K562 (cell line): ENCODE measurements at regions not wholly inside any gene's neighbourhood (a gene's known extent, or its start where the extent isn't known, plus 50 kb on each side); places are given as distances from the start of the nearest gene placed in this dataset.

Experiments
- BHLHE40 ChIP-seq: IDR thresholded peaks from 2 replicates; pipeline ENCODE4 v1.6.1; 2011; ENCODE audit warnings: low read length, improper control_type of control experiment
- BRF2 ChIP-seq: IDR thresholded peaks from 3 replicates; pipeline ENCODE4 v1.6.1; 2011; ENCODE audit warnings: borderline replicate concordance, mild to moderate bottlenecking; ENCODE audit not compliant: insufficient read length, insufficient read depth
- DACH1 ChIP-seq: fragments of 450-650 bp; IDR thresholded peaks from 2 replicates; pipeline ENCODE4 v1.6.1; 2018; ENCODE audit not compliant: partially characterized antibody
- DPF2 ChIP-seq: fragments of 450-650 bp; IDR thresholded peaks from 2 replicates; pipeline ENCODE4 v1.6.1; 2016
- MED1 ChIP-seq: sonication (generic); formaldehyde crosslinking; IDR thresholded peaks from 2 replicates; pipeline ENCODE4 v1.8.1; 2023; ENCODE audit warnings: missing genetic modification reagents, borderline replicate concordance
- NFRKB ChIP-seq: fragments of 450-650 bp; IDR thresholded peaks from 2 replicates; pipeline ENCODE4 v1.6.1; 2016; ENCODE audit warnings: low read depth
- NUFIP1 ChIP-seq: fragments of 450-650 bp; IDR thresholded peaks from 2 replicates; pipeline ENCODE4 v1.6.1; 2018; ENCODE audit not compliant: partially characterized antibody
- POLR3G ChIP-seq: IDR thresholded peaks from 2 replicates; pipeline ENCODE4 v1.6.1; 2011; ENCODE audit not compliant: insufficient read length, insufficient replicate concordance; ENCODE audit errors: extremely low read depth
- PRPF4 ChIP-seq: fragments of 200-400 bp; formaldehyde crosslinking; IDR thresholded peaks from one replicate; pipeline ENCODE4 v1.6.1; 2017; ENCODE audit warnings: low read length, low read depth, mild to moderate bottlenecking; ENCODE audit not compliant: insufficient read depth, poor library complexity, severe bottlenecking
- SMAD3 ChIP-seq: fragments of 450-650 bp; formaldehyde crosslinking; conservative IDR thresholded peaks from 2 replicates; pipeline ENCODE4 v1.4.0; 2020; ENCODE audit warnings: mild to moderate bottlenecking
- U2AF2 ChIP-seq: fragments of 200-400 bp; formaldehyde crosslinking; optimal IDR thresholded peaks from 2 replicates; pipeline ENCODE3; 2017; ENCODE audit warnings: low read depth, mild to moderate bottlenecking, low read length
- ZC3H8 ChIP-seq: fragments of 450-650 bp; IDR thresholded peaks from 2 replicates; pipeline ENCODE4 v1.6.1; 2017
- ZNF175 ChIP-seq: fragments of 200-800 bp; sonication (Bioruptor generic); IDR thresholded peaks from 2 replicates; pipeline ENCODE4 v1.6.1; 2016; ENCODE audit warnings: low read depth, mild to moderate bottlenecking, missing genetic modification characterization, missing compliant biosample characterization
- ZNF318 ChIP-seq, 2 experiments: fragments of 450-650 bp; IDR thresholded peaks; 2 replicates each; pipeline ENCODE4 v1.6.1; 2016; ENCODE audit warnings: mild to moderate bottlenecking in 2 of 2, borderline replicate concordance in 1 of 2, low read depth in 1 of 2, moderate library complexity in 1 of 2
- TF ChIP-seq, protein P1 (sequence below): fragments of 250-450 bp; sonication (Bioruptor Pico); IDR thresholded peaks from 2 replicates; pipeline ENCODE4 v1.5.0; 2021; ENCODE audit warnings: mild to moderate bottlenecking, moderate library complexity

DNA sequence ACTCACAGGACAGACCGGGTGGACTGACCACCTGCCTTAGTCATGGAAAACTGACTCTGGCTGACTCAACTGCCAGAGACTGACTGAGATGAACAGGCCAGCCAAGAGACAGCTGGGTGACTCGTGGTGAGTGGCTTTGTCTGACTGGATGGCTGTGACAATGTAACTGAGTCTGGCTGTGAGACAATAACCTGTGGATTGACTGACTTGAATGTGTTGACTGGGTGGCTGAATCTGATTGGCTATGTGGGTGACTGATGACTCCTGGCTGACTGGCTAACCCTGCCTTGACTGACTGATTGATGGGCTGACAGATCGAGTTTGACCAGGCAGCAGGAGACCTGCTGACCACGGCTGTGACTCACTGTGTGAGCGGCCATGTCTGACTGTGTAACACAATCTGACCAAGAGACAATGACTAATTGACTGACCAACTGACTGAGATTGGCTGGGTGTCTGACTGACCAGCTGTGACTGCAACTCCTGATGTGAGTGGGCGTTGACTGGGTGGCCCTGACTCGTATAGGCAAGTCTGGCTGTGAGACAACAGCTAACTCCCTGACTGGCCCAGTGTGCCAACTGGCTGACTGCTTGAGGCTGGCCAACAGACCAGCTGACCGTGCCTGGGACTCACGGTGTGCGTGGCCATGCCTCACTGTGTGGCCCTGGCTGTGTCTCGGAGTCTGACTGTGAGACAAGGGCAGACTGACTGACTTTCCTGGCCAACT lies 509.1 kb downstream of the SHQ1 start (continued):
- TF ChIP-seq, protein P1, sequence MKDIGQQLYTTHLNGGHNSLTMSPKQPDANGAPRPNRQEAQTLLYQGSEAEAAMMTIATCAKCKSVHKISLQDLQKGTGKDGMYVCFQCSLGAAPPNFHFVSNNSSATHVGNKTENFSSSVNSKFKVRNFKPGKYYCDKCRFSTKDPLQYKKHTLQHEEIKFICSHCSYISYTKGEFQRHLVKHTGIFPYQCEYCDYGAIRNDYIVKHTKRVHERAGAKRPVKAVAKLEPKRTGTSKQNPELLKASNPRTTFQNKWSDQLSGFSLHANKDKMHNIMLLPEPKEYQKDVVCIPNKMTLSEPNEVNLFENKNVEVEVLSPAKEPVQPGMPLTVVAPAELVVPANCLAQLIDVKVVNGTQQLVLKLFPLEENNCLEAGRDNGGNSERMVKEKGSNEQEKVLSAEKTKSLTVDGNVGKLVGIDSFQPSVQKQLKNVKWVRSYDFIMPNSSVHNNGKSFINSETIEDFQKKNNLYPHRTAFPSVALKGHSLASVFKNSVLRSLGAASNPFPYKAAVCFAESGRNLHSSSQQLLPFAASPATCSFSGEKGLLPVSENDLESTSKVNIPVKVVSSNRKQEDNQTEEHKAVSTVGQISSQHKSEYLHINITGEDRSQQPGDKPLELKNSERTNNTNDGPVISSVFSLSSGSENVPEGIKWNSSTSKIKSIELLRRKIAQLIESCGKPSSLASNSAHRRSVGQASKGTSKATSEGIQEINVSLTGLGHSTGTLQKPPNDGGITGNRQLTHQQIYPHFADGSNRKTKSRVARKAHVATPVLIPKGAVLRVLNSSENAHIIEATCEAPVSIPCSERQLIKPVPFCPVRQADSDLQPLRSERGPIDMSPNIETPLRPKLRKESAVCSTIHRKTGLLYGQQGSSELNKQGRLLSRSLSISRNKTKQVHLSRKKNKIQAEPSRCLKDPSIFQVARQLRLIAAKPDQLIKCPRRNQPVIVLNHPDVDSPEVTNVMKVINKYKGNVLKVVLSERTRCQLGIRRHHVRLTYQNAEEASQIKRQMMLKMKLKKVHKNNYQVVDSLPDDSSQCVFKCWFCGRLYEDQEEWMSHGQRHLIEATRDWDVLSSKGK (CRISPR knock-in tag) = no peak
- no peak for TF ChIP-seq U2AF2
- TF ChIP-seq PRPF4 = no peak
- no peak for TF ChIP-seq POLR3G
- peak in 1 of 2 experiments; percentile 60; a peak in 2 of 4 replicates for TF ChIP-seq ZNF318 (IDR thresholded peaks at IDR 0.05; ENCODE audit: borderline replicate concordance in 1 of 2, low read depth in 1 of 2)
- no peak for TF ChIP-seq MED1 (CRISPR knock-in tag)
- peak; percentile 63; the same call in 1 of the 2 replicates for TF ChIP-seq ZNF175 (CRISPR knock-in tag)
- TF ChIP-seq BRF2 = no peak
- no peak for TF ChIP-seq SMAD3 (CRISPR knock-in tag)
- TF ChIP-seq BHLHE40 = peak; percentile 39; the same call in 1 of the 2 replicates
- TF ChIP-seq ZC3H8 = no peak
- peak; percentile 83 for TF ChIP-seq DPF2
- 0 out of 2 replicates have a peak, but pooled peaks have one; percentile 22 for TF ChIP-seq NFRKB
- peak; percentile 91 for TF ChIP-seq DACH1
- TF ChIP-seq NUFIP1 = no peak
